ENCODE measurements at regions not wholly inside any gene's neighbourhood (a gene's known extent, or its start where the extent isn't known, plus 50 kb on each side); places are given as distances from the start of the nearest gene placed in this dataset.

GRCh38 chrX:121562616-121563015 lies 515.2 kb downstream of the GLUD2 start:
- H3K4me3 ChIP-seq (ENCODE audit: control extremely low read depth in 1 of 5, extremely low read depth in 1 of 5, insufficient read depth in 1 of 5, low read depth in 2 of 5, low read length in 4 of 5), result no peak overlapping the region
- H3K4me1 Mint-ChIP-seq, result peaks cover 5% of the 10 kb centered on the region
- no peak overlapping the region for H3K4me3 Mint-ChIP-seq
- ATAC-seq (ENCODE audit: low read depth), result no peak
- no peak overlapping the region for H3K27ac Mint-ChIP-seq
- H3K36me3 ChIP-seq (replicated peaks in 1 of 2; ENCODE audit: control extremely low read depth in 1 of 2, control insufficient read depth in 1 of 2, extremely low read depth in 1 of 2, insufficient read depth in 2 of 2, low read length in 1 of 2), result no peaks in the 10 kb centered on the region
- no peak overlapping the region for H3K27ac ChIP-seq (ENCODE audit: low read length in 2 of 2)
- H4K20me1 ChIP-seq (ENCODE audit: control insufficient read depth, insufficient read depth, low read length, poor library complexity, severe bottlenecking), result no peaks in the 10 kb centered on the region
- POLR2A ChIA-PET, result no interaction called here
- H3K9me3 Mint-ChIP-seq (ENCODE audit: insufficient read depth), result no peaks in the 10 kb centered on the region
- no peak for DNase-seq
- H3K4me2 ChIP-seq (replicated peaks; ENCODE audit: low read depth, low read length, poor library complexity, severe bottlenecking), result no peak overlapping the region
- CTCF ChIA-PET, result no interaction called here
- no peak overlapping the region for H3K9ac ChIP-seq (ENCODE audit: low read length)
- no peaks in the 10 kb centered on the region for H3K4me1 ChIP-seq (ENCODE audit: control insufficient read depth in 2 of 2, insufficient read depth in 2 of 2, low read length in 2 of 2)
- no peaks in the 10 kb centered on the region for H3K9me3 ChIP-seq (ENCODE audit: control extremely low read depth in 1 of 3, control insufficient read depth in 2 of 3, insufficient read depth in 1 of 3, low read length in 2 of 3)
- H3K27me3 Mint-ChIP-seq, result no peaks in the 10 kb centered on the region
- H3K27me3 ChIP-seq (replicated peaks in 1 of 4; ENCODE audit: control extremely low read depth in 1 of 4, control insufficient read depth in 3 of 4, insufficient read depth in 4 of 4, low read length in 3 of 4), result no peaks in the 10 kb centered on the region
- no peaks in the 10 kb centered on the region for H3K79me2 ChIP-seq (ENCODE audit: control insufficient read depth, insufficient read depth, low read length)
- TF ChIP-seq CTCF (IDR thresholded peaks at IDR 0.05) (no peak), EZH2 (IDR thresholded peaks at IDR 0.05; ENCODE audit: borderline replicate concordance, insufficient read depth, low read depth, low read length, poor library complexity, severe bottlenecking) (no peak)
- no peak overlapping the region for H2AFZ ChIP-seq (ENCODE audit: insufficient read depth, low read depth, low read length, poor library complexity, severe bottlenecking)
- intact Hi-C loops (cut with micrococcal nuclease), result no loop called here

- TF ChIP-seq EZH2 (IDR thresholded peaks at IDR 0.05; ENCODE audit: borderline replicate concordance, insufficient read depth, low read depth, low read length, poor library complexity, severe bottlenecking) (no peak), CTCF (IDR thresholded peaks at IDR 0.05) (no peak)
- ChIA-PET CTCF (no interaction called here), POLR2A (no interaction called here)
- intact Hi-C loops (cut with micrococcal nuclease), result no loop called here
- no peak overlapping the region for H2AFZ ChIP-seq (ENCODE audit: insufficient read depth, low read depth, low read length, poor library complexity, severe bottlenecking)
- no peaks in the 10 kb centered on the region for H3K4me1 Mint-ChIP-seq
- no peak overlapping the region for H3K4me3 ChIP-seq (ENCODE audit: control extremely low read depth in 1 of 5, extremely low read depth in 1 of 5, insufficient read depth in 1 of 5, low read depth in 2 of 5, low read length in 4 of 5)
- no peaks in the 10 kb centered on the region for H3K27me3 Mint-ChIP-seq
- DNase-seq (no peak), ATAC-seq (ENCODE audit: low read depth) (no peak)
- H3K27ac ChIP-seq (ENCODE audit: low read length in 2 of 2), result no peak overlapping the region
- H3K4me1 ChIP-seq (ENCODE audit: control insufficient read depth in 2 of 2, insufficient read depth in 2 of 2, low read length in 2 of 2), result no peaks in the 10 kb centered on the region
- no peak overlapping the region for H3K9ac ChIP-seq (ENCODE audit: low read length)
- no peaks in the 10 kb centered on the region for H3K36me3 ChIP-seq (replicated peaks in 1 of 2; ENCODE audit: control extremely low read depth in 1 of 2, control insufficient read depth in 1 of 2, extremely low read depth in 1 of 2, insufficient read depth in 2 of 2, low read length in 1 of 2)
- WGBS (ENCODE audit: insufficient coverage), result 60% methylated on average over 1 of the region's 4 CpGs
- H4K20me1 ChIP-seq (ENCODE audit: control insufficient read depth, insufficient read depth, low read length, poor library complexity, severe bottlenecking), result no peaks in the 10 kb centered on the region
- no peaks in the 10 kb centered on the region for H3K27me3 ChIP-seq (replicated peaks in 1 of 4; ENCODE audit: control extremely low read depth in 1 of 4, control insufficient read depth in 3 of 4, insufficient read depth in 4 of 4, low read length in 3 of 4)
- H3K4me2 ChIP-seq (replicated peaks; ENCODE audit: low read depth, low read length, poor library complexity, severe bottlenecking), result no peak overlapping the region
- no peaks in the 10 kb centered on the region for H3K9me3 Mint-ChIP-seq (ENCODE audit: insufficient read depth)
- H3K9me3 ChIP-seq (ENCODE audit: control extremely low read depth in 1 of 3, control insufficient read depth in 2 of 3, insufficient read depth in 1 of 3, low read length in 2 of 3), result no peaks in the 10 kb centered on the region
- H3K79me2 ChIP-seq (ENCODE audit: control insufficient read depth, insufficient read depth, low read length), result no peaks in the 10 kb centered on the region
- no peak overlapping the region for H3K4me3 Mint-ChIP-seq
- no peak overlapping the region for H3K27ac Mint-ChIP-seq
Observed at GRCh38 chrX:121569609-121570008, 522.2 kb downstream of the GLUD2 start.

All from B cell (primary cell).